ENCODE measurements at regions not wholly inside any gene's neighbourhood (a gene's known extent, or its start where the extent isn't known, plus 50 kb on each side); places are given as distances from the start of the nearest gene placed in this dataset.
"Not testable (repeated sequence)": the region's sequence is repeated elsewhere in the genome, so short reads cannot be mapped to it uniquely, and the experiment has no call there.

- Histone ChIP-seq H3K27ac (ENCODE audit: low read depth in 1 of 2, low read length in 2 of 2) (no peak overlapping the region), H3K4me1 (ENCODE audit: control insufficient read depth in 4 of 4, insufficient read depth in 4 of 4, low read length in 3 of 4) (no peaks in the 10 kb centered on the region), H3K36me3 (ENCODE audit: control insufficient read depth in 4 of 4, insufficient read depth in 3 of 4, low read depth in 1 of 4, low read length in 3 of 4) (no peaks in the 10 kb centered on the region)
These were observed 353.6 kb downstream of the SPRY2 start for GRCh38 chr13:79987323-79987722.

GRCh38 chr13:79986890-79987289, 354.0 kb downstream of the SPRY2 start:
- H3K27ac ChIP-seq (ENCODE audit: low read depth in 1 of 2, low read length in 2 of 2), result no peak overlapping the region
- no peak for DNase-seq (ENCODE audit: low spot score)
- H3K27me3 ChIP-seq (ENCODE audit: control insufficient read depth in 4 of 4, insufficient read depth in 4 of 4, low read length in 3 of 4), result no peaks in the 10 kb centered on the region
- H3K4me3 ChIP-seq (ENCODE audit: low read depth in 1 of 3, low read length in 3 of 3), result no peak overlapping the region
- no peak overlapping the region for H3K9ac ChIP-seq (ENCODE audit: low read depth in 1 of 2, low read length in 2 of 2)
- TF ChIP-seq NR2F2 (IDR thresholded peaks at IDR 0.05), result no peak
- no peak for TF ChIP-seq HNF4A (conservative IDR thresholded peaks at IDR 0.05)
- TF ChIP-seq YY1 (IDR thresholded peaks at IDR 0.05), result no peak
- TF ChIP-seq ATF3 (IDR thresholded peaks at IDR 0.05), result no peak
- no peak for TF ChIP-seq RAD21 (IDR thresholded peaks at IDR 0.05)
- no peak for TF ChIP-seq GABPA (IDR thresholded peaks at IDR 0.05 in 1 of 2, conservative IDR thresholded peaks at IDR 0.05 in 1 of 2)
- TF ChIP-seq RXRA (IDR thresholded peaks at IDR 0.05), result no peak
- no peak for TF ChIP-seq JUND (IDR thresholded peaks at IDR 0.05)
- TF ChIP-seq REST (IDR thresholded peaks at IDR 0.05), result no peak
- TF ChIP-seq FOXA1 (IDR thresholded peaks at IDR 0.05), result no peak
- TF ChIP-seq EGR1 (IDR thresholded peaks at IDR 0.05; ENCODE audit: low read depth in 2 of 2), result no peak
- TF ChIP-seq MAX (IDR thresholded peaks at IDR 0.05), result no peak
- no peaks in the 10 kb centered on the region for H3K9me3 ChIP-seq (ENCODE audit: control insufficient read depth in 4 of 4, low read length in 3 of 4)
- no peaks in the 10 kb centered on the region for H3K4me1 ChIP-seq (ENCODE audit: control insufficient read depth in 4 of 4, insufficient read depth in 4 of 4, low read length in 3 of 4)
- H3K36me3 ChIP-seq (ENCODE audit: control insufficient read depth in 4 of 4, insufficient read depth in 3 of 4, low read depth in 1 of 4, low read length in 3 of 4), result no peaks in the 10 kb centered on the region
- WGBS, result 97% methylated on average over 1 of the region's 1 CpG

More at GRCh38 chr13:79987323-79987722, 353.6 kb downstream of the SPRY2 start:
- no peak overlapping the region for H3K4me3 ChIP-seq (ENCODE audit: low read depth in 1 of 3, low read length in 3 of 3)
- no peak for TF ChIP-seq HNF4A (conservative IDR thresholded peaks at IDR 0.05)
- DNase-seq (ENCODE audit: low spot score), result no peak
- H3K27me3 ChIP-seq (ENCODE audit: control insufficient read depth in 4 of 4, insufficient read depth in 4 of 4, low read length in 3 of 4), result no peaks in the 10 kb centered on the region
- no peaks in the 10 kb centered on the region for H3K9me3 ChIP-seq (ENCODE audit: control insufficient read depth in 4 of 4, low read length in 3 of 4)
- no peak overlapping the region for H3K9ac ChIP-seq (ENCODE audit: low read depth in 1 of 2, low read length in 2 of 2)

- not testable (repeated sequence) for H3K9me3 ChIP-seq (ENCODE audit: control insufficient read depth in 4 of 4, low read length in 3 of 4); H3K9ac ChIP-seq (ENCODE audit: low read depth in 1 of 2, low read length in 2 of 2); H3K27me3 ChIP-seq (ENCODE audit: control insufficient read depth in 4 of 4, insufficient read depth in 4 of 4, low read length in 3 of 4); H3K27ac ChIP-seq (ENCODE audit: low read depth in 1 of 2, low read length in 2 of 2); H3K4me3 ChIP-seq (ENCODE audit: low read depth in 1 of 3, low read length in 3 of 3); H3K4me1 ChIP-seq (ENCODE audit: control insufficient read depth in 4 of 4, insufficient read depth in 4 of 4, low read length in 3 of 4); H3K36me3 ChIP-seq (ENCODE audit: control insufficient read depth in 4 of 4, insufficient read depth in 3 of 4, low read depth in 1 of 4, low read length in 3 of 4); DNase-seq (ENCODE audit: low spot score)
- 86% methylated on average over 7 of the region's 7 CpGs for WGBS
These were observed 365.8 kb downstream of the SPRY2 start for GRCh38 chr13:79974935-79975650.

Measured in liver (tissue), 7 donors.